EH (cell line): ENCODE measurements at regions not wholly inside any gene's neighbourhood (a gene's known extent, or its start where the extent isn't known, plus 50 kb on each side); places are given as distances from the start of the nearest gene placed in this dataset.
"Not testable (repeated sequence)": the region's sequence is repeated elsewhere in the genome, so short reads cannot be mapped to it uniquely, and the experiment has no call there.

Source experiments
- DNase-seq: peaks from one replicate; pipeline ENCODE4 v3.0.0-alpha.2; 2015; ENCODE audit warnings: low read depth

DNA sequence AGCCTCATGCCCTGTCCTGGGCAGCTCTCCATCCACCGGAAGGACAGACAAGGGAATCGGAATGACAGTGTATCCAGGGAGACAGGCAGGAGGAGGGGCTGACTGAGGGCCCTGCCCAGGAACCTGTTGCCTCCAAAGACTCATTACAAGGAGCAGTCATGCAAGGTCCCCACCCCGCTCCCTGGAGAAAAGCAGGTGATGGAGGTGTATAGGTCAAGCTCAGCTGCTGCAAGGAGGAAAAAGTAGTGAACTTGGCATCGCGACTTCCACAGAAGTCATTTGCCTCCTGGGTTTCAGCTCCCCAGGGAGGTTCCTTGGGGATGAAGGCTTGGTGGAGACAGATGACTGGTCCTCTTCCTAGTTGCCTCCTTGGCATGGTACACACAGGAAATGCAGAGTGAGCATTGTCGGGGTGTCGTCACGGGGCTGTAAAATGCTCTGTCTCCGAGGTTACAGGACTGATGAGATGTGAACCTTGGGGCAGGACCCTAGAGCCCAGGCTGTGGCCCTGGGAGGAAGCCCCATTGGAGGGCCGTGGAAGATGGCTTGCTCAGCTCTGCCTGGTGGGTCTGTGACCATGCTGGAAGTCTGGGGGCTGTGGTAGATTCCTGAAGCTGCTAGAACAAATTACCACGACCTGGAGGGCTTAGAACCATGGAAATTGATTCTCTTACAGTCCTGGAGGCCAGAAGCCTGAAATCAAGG lies 219.6 kb upstream of the C1orf174 start:
- no peak for DNase-seq

DNA sequence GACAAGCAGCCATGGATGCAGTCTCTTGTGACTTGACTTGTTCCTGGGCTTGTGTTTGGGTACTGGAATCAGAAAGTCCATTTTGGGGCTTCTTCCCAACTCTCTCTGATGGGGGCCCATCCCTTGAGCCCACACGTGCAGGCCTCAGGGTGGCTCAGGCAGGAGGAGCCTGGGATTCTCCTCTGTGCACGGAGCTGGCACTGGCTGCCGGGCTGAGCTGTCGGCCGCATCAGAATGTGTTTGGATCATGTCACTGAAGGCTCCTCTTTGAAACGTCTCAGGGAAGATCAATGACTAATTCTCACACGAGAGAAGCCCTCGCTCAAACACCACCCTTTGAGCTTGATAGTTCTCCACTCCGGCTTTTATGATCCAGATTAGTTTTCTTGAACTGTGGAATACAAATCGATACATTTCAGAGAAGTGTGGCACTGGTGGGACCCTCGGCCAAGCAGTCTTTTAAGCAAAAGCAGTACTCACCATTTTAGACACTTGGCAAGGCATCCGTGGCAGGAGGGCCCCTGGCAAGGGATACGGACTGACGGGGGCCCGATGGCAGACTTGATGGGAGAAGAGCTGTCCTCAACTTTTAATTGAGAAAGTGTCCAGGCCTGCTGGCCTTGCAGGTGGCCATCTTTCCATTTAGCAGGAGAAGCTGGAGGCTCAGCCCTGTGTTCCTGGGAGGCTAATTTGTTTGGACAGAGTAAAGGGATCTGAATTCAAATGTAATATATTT lies 220.7 kb upstream of the C1orf174 start:
- DNase-seq = no peak

DNA sequence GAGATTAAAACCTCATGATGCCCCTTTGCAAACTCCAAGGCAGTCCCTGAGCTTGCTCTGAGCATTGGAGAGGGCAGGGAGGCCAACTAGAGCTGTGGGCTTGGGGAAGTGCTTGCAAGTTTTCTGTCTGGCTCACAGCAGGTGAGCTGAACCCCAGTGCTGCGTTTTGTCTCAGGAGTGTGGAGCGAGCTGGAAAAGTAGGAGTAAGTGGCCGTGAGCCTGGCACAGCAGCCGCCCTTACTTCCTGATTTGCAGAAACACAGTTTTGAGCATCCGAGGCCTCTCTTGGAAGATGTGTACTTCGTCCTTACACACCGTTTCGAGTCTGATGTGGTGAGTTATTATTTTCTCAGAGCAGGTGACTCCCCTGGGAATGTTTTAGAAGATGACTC lies 221.2 kb upstream of the C1orf174 start:
- no peak for DNase-seq

DNA sequence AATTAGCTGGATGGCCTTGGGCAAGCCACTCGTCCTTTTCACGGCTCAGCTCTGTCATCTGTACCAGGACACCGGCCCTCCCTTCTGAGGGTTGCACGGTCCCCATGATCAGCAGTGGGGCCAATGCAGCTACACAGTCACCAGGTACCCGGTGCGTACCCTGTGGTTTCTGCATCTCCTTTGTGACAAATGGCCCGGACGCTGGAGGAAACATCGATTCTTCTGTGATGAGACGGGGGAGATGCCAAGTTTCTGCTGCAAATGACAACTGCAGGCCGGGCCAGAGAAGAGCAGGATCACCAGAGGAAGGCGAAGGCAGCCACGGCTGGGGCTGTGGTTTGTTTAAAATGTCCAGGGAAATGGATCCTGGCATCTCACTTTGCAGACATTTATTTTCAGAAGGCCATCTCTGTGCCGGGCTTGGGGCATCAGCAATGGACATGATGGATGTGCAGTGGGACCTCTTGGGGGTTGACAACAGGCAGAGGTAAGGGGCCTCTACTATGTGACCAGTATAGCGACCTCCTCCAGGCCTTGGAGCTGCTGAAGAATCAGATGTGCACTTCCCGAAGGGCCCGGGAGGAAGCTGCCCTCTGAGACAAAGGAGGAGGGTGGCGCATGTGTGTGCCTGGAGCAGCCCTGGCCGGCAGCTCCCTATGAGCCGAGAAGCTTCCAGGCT lies 221.9 kb upstream of the C1orf174 start:
- no peak for DNase-seq

- no peak for DNase-seq
These were observed 222.6 kb upstream of the C1orf174 start for GRCh38 chr1:4122513-4123160.

DNA sequence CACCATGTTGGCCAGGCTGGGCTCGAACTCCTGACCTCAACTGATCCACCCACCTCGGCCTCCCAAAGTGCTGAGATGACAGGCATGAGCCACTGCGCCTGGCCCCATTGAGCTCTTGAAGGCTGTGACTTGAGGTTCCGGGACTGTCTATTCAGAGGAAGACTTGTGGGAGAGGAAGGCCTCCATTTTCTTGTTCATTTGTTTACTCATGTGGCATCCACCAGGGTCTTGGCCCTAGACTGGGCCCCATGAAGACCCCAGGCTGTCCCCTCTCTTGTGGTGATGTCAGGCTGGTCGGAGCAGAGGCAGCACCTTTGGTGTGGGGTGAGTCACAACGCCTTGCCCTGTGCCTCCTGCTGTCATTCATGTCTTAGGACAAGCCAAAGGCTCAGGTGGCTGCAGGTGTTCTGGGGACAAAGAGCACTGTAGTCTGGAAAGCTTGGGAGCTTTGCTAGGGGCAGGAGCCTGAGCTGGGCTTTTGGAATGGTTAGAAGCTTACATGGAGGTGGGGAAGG lies 224.6 kb upstream of the C1orf174 start:
- no peak for DNase-seq

- DNase-seq = no peak
These were observed 226.2 kb upstream of the C1orf174 start for GRCh38 chr1:4126251-4126650.

- no peak for DNase-seq
These were observed 226.9 kb upstream of the C1orf174 start for GRCh38 chr1:4126731-4127591.

GRCh38 chr1:4127592-4128140 lies 227.6 kb upstream of the C1orf174 start:
- no peak for DNase-seq

DNA sequence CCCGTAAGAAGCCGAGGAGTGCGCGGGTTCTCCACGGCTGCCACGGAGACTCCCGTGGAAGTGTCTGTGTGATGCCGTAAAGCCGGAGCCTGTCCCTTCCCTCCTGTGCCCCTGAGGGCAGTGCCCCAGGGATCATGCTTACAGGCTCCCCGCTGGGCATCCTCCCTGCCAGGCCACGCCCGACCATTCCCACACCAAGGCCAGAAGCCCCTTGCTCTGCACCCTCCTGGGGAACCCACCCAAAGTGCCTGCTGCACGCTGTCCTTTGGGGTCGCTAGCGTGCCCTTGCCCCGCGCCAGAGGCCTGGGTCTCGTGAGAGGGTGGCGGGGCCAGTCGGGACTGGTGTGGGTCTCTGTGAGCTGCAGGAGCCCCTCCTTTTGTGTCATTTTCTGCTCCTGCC lies 228.5 kb upstream of the C1orf174 start:
- no peak for DNase-seq

DNA sequence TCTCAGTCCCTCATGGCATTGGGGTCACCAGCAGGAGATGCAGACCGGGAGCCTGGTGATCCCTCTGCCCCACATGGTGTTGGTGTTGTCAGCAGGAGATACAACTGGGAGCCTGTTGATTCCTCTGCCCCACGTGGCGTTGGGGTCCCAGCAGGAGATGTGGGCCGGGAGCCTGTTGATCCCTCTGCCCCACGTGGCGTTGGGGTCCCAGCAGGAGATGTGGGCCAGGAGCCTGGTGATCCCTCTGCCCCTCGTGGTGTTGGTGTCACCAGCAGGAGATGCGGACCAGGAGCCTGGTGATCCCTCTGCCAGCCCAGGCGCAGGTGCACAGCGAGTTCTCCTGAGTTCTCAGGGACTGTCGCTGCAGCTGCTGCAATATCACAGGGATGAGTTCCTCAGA lies 229.6 kb upstream of the C1orf174 start:
- no peak for DNase-seq

- DNase-seq = no peak
These were observed 230.0 kb upstream of the C1orf174 start for GRCh38 chr1:4130096-4130495.

- no peak for DNase-seq
These were observed 231.7 kb upstream of the C1orf174 start for GRCh38 chr1:4131734-4132133.

- no peak for DNase-seq
These were observed 232.6 kb upstream of the C1orf174 start for GRCh38 chr1:4132352-4133296.

GRCh38 chr1:4133297-4133938 lies 233.3 kb upstream of the C1orf174 start:
- no peak for DNase-seq

DNA sequence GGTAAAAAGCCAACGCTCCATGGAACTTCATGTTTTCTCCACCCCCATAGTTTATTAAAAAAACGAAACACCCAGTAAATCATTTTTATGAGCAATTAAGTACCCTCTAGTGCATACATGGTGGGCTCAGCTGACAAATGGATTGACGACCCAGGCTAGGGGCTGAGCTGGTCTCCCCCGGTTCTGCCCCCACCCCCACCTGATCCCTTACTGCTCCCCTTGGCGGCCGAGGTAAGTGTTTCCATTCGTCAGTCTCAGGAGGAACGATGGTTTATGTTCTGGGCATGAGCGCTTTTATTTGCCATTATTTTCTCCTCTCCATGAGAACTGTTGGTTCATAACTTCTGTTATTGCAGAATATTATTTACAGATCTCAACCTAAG lies 233.9 kb upstream of the C1orf174 start:
- DNase-seq = no peak

- DNase-seq = not testable (repeated sequence)
These were observed 235.8 kb upstream of the C1orf174 start for GRCh38 chr1:4135853-4136252.

DNA sequence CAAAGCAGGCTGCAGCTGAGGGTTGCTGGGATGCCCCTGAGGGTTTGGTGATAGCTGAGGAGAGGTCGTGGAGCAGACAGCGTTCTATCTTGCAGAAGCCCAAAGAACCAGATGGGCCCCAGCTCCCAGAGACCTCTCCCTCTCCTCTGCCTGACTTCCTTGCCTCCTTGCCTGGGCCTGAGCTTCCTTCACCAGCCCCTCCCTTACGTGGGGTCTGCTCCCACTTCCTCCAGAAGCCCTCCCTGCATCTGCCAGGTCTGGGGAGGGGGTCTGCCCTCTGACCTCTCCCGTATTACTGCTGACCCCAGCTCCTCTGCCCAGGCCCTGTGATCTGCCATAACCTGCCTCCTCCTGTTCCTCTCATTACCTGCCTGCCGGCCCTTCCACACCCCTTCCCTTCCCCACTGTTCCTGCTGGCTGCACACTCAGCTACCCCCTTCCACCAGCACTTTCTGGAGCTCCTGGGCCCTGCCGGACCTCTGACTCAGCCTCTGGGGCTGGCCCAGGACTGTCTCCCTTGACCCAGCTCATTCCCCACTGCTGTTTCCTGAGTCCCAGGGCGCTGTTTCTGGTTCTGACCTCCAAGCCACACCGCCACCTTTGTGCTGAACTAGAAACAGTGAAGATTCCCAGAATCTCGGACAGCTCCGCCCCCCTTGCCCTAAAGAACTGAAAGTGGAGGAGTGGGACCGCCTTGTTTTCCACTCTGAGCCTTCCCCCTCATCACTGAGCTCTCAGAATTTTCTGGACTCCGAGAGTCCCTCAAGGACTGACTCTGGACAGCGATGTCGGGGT lies 237.7 kb upstream of the C1orf174 start:
- no peak for DNase-seq

GRCh38 chr1:4139646-4140045 lies 239.6 kb upstream of the C1orf174 start:
- no peak for DNase-seq
